ENCODE measurements at regions not wholly inside any gene's neighbourhood (a gene's known extent, or its start where the extent isn't known, plus 50 kb on each side); places are given as distances from the start of the nearest gene placed in this dataset.

DNA sequence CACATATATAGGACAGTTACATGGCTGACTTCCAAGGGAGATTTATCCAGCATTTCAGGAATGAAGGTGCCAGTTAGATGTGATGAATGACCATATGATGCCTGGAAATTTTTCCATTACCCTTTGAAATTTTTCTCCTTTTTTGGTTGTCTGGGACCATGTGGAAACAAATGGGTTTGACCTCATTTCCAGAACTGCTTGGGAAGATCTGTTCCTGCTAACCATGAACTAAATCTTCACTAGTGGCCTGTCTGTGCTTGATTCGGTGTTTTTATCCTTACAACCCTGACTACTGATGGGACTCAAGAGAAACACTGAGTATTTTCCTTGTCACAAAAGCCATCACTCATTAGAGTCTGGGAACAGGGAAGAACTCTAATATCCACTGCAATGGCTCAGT is 409.4 kb downstream of the PDCD6IP start:
- TF ChIP-seq CEBPB (IDR thresholded peaks at IDR 0.05; ENCODE audit: borderline replicate concordance in 1 of 2, low read depth in 2 of 2, low read length in 2 of 2) (no peak), MXI1 (IDR thresholded peaks at IDR 0.05; ENCODE audit: low read depth, low read length) (no peak), CTCF (IDR thresholded peaks at IDR 0.05 in 2 of 3, conservative IDR thresholded peaks at IDR 0.05 in 1 of 3; ENCODE audit: control insufficient read depth in 2 of 3, extremely low read depth in 1 of 3, insufficient read depth in 1 of 3, low read depth in 3 of 3, low read length in 3 of 3) (no peak), KAT2A (conservative IDR thresholded peaks at IDR 0.05; ENCODE audit: control insufficient read depth, low read depth, low read length) (no peak), POLR2AphosphoS5 (IDR thresholded peaks at IDR 0.05; ENCODE audit: low read length) (no peak), ZZZ3 (IDR thresholded peaks at IDR 0.05; ENCODE audit: control insufficient read depth, insufficient read length, low read depth) (no peak)
